GM12873 (cell line): ENCODE measurements at regions not wholly inside any gene's neighbourhood (a gene's known extent, or its start where the extent isn't known, plus 50 kb on each side); places are given as distances from the start of the nearest gene placed in this dataset.

Experiments
- CTCF ChIP-seq: IDR thresholded peaks from 2 replicates; pipeline ENCODE4 v1.5.1; 2012; ENCODE audit warnings: low read depth, mild to moderate bottlenecking, moderate library complexity, low read length, control low read depth; ENCODE audit not compliant: insufficient read depth; ENCODE audit errors: missing control alignments

GRCh38 chr22:44591146-44591790, 93.2 kb upstream of the RTL6 start:
- TF ChIP-seq CTCF, result no peak

GRCh38 chr22:44590291-44590690, 92.3 kb upstream of the RTL6 start:
- TF ChIP-seq CTCF, result no peak

- TF ChIP-seq CTCF, result no peak
Observed at GRCh38 chr22:44589831-44590230, 91.8 kb upstream of the RTL6 start.

GRCh38 chr22:44588348-44588747, 90.3 kb upstream of the RTL6 start:
- TF ChIP-seq CTCF, result no peak

GRCh38 chr22:44587737-44588310, 89.8 kb upstream of the RTL6 start:
- no peak for TF ChIP-seq CTCF

GRCh38 chr22:44586999-44587736, 89.1 kb upstream of the RTL6 start:
- no peak for TF ChIP-seq CTCF

GRCh38 chr22:44586351-44586990, 88.4 kb upstream of the RTL6 start:
- no peak for TF ChIP-seq CTCF
